ENCODE measurements at regions not wholly inside any gene's neighbourhood (a gene's known extent, or its start where the extent isn't known, plus 50 kb on each side); places are given as distances from the start of the nearest gene placed in this dataset.

DNA sequence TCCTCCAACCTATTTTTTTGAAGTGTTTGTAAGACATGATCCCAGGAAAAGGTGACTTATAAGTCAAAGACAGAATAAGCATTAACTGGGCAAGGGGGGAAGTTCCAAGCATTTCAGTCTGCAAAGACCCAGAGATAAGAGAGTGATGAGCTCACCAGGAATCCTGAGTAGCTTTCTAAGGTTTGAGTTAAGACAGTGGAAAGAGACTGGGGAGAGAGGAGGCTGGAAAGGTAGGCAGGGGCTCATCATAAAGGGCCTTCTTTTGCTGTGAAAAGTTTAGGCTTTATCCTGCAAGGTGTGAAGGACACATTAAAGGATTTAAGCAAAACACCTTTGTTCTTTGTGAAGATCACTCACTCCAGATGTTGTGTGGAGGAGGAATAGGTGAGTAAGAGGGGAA is 438.8 kb downstream of the CHL1 start:
- DNase-seq (ENCODE audit: low read depth, low spot score) (no peak), ATAC-seq (no peak)
- intact Hi-C loops (cut with micrococcal nuclease; ENCODE audit: unreplicated experiment) (no loop called here), in situ Hi-C loops (cut with HindIII; ENCODE audit: low pct_unique_long_range_greater_than_20kb, low sequenced_read_pairs) (no loop called here)
- Histone ChIP-seq H3K9me3 (ENCODE audit: control insufficient read depth, insufficient read depth, low read depth, low read length) (no peaks in the 10 kb centered on the region), H3K27ac (ENCODE audit: low read length) (no peak overlapping the region), H3K27me3 (ENCODE audit: control insufficient read depth, insufficient read depth, low read length) (no peaks in the 10 kb centered on the region), H3K4me1 (ENCODE audit: control insufficient read depth, insufficient read depth, low read length) (no peaks in the 10 kb centered on the region), H3K4me3 (ENCODE audit: low read depth in 2 of 2, low read length in 2 of 2) (no peak overlapping the region), H3K36me3 (ENCODE audit: control insufficient read depth, insufficient read depth, low read length) (no peaks in the 10 kb centered on the region)
- no TSS peak for BruUV-seq (replicated peaks)
- POLR2A ChIA-PET = no interaction called here
- TF ChIP-seq, protein P1, sequence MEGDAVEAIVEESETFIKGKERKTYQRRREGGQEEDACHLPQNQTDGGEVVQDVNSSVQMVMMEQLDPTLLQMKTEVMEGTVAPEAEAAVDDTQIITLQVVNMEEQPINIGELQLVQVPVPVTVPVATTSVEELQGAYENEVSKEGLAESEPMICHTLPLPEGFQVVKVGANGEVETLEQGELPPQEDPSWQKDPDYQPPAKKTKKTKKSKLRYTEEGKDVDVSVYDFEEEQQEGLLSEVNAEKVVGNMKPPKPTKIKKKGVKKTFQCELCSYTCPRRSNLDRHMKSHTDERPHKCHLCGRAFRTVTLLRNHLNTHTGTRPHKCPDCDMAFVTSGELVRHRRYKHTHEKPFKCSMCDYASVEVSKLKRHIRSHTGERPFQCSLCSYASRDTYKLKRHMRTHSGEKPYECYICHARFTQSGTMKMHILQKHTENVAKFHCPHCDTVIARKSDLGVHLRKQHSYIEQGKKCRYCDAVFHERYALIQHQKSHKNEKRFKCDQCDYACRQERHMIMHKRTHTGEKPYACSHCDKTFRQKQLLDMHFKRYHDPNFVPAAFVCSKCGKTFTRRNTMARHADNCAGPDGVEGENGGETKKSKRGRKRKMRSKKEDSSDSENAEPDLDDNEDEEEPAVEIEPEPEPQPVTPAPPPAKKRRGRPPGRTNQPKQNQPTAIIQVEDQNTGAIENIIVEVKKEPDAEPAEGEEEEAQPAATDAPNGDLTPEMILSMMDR (IDR thresholded peaks at IDR 0.05) = no peak
- TF ChIP-seq, protein P2, sequence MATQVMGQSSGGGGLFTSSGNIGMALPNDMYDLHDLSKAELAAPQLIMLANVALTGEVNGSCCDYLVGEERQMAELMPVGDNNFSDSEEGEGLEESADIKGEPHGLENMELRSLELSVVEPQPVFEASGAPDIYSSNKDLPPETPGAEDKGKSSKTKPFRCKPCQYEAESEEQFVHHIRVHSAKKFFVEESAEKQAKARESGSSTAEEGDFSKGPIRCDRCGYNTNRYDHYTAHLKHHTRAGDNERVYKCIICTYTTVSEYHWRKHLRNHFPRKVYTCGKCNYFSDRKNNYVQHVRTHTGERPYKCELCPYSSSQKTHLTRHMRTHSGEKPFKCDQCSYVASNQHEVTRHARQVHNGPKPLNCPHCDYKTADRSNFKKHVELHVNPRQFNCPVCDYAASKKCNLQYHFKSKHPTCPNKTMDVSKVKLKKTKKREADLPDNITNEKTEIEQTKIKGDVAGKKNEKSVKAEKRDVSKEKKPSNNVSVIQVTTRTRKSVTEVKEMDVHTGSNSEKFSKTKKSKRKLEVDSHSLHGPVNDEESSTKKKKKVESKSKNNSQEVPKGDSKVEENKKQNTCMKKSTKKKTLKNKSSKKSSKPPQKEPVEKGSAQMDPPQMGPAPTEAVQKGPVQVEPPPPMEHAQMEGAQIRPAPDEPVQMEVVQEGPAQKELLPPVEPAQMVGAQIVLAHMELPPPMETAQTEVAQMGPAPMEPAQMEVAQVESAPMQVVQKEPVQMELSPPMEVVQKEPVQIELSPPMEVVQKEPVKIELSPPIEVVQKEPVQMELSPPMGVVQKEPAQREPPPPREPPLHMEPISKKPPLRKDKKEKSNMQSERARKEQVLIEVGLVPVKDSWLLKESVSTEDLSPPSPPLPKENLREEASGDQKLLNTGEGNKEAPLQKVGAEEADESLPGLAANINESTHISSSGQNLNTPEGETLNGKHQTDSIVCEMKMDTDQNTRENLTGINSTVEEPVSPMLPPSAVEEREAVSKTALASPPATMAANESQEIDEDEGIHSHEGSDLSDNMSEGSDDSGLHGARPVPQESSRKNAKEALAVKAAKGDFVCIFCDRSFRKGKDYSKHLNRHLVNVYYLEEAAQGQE (IDR thresholded peaks at IDR 0.05; ENCODE audit: insufficient read depth in 1 of 2, low read depth in 2 of 2, low read length in 1 of 2) = no peak
- TF ChIP-seq SIN3A (IDR thresholded peaks at IDR 0.05; ENCODE audit: borderline replicate concordance, insufficient read depth, low read depth, low read length) = no peak
- no peak for TF ChIP-seq POLR2AphosphoS5 (IDR thresholded peaks at IDR 0.05; ENCODE audit: low read depth, low read length)
- TF ChIP-seq TCF7L2 (IDR thresholded peaks at IDR 0.05; ENCODE audit: low read depth, low read length) = no peak
- CTCF ChIA-PET = no interaction called here

DNA sequence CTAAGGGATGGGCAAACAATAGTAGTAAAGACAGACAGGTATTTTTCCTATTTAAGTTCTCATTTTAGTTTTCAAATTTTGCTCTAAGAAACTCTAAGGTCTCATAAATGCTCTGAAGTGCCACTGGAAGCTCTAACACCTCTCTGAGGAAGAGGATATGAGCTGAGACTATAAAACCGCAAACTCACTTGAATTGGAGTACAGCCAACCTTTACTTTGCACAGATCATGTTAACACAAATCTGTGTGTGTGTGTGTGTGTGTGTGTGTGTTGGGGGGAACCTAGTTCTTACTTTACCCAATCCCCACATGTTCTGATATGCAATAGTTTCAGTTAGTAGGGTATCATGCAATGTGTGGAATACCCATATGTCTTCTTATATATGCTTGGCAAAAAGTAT is 446.8 kb downstream of the CHL1 start:
- no peak for DNase-seq (ENCODE audit: low read depth, low spot score)
- TF ChIP-seq, protein P1 (IDR thresholded peaks at IDR 0.05) = no peak
- TF ChIP-seq POLR2AphosphoS5 (IDR thresholded peaks at IDR 0.05; ENCODE audit: low read depth, low read length) (no peak), TCF7L2 (IDR thresholded peaks at IDR 0.05; ENCODE audit: low read depth, low read length) (no peak)
- ChIA-PET CTCF (no interaction called here), POLR2A (no interaction called here)
- Histone ChIP-seq H3K27ac (ENCODE audit: low read length) (no peak overlapping the region), H3K4me1 (ENCODE audit: control insufficient read depth, insufficient read depth, low read length) (no peaks in the 10 kb centered on the region), H3K36me3 (ENCODE audit: control insufficient read depth, insufficient read depth, low read length) (no peaks in the 10 kb centered on the region), H3K27me3 (ENCODE audit: control insufficient read depth, insufficient read depth, low read length) (no peaks in the 10 kb centered on the region), H3K4me3 (ENCODE audit: low read depth in 2 of 2, low read length in 2 of 2) (no peak overlapping the region), H3K9me3 (ENCODE audit: control insufficient read depth, insufficient read depth, low read depth, low read length) (no peaks in the 10 kb centered on the region)
- no peak for ATAC-seq
- intact Hi-C loops (cut with micrococcal nuclease; ENCODE audit: unreplicated experiment) (no loop called here), in situ Hi-C loops (cut with HindIII; ENCODE audit: low pct_unique_long_range_greater_than_20kb, low sequenced_read_pairs) (no loop called here)
- BruUV-seq (replicated peaks) = no TSS peak

DNA sequence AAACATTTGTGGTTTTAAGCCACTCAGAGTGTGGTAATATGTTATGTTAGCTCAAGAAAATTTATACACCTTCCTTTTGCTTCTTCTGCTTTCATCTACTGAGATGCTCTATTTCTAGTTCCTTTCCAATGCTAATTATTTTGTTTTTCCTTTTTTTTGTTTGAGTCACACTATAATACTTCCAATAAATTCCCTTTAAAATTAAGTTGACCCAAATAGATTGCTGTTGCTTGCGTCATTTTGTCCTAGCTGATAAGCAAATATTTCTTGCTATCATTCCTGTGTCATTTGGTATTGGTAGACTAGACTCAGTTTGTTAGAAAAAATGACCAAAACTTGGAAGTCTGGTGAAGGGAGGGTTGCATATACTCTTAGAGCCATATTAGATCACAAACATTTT is 437.0 kb upstream of the CNTN6 start:
- Histone ChIP-seq H3K27me3 (ENCODE audit: control insufficient read depth, insufficient read depth, low read length) (no peaks in the 10 kb centered on the region), H3K4me3 (ENCODE audit: low read depth in 2 of 2, low read length in 2 of 2) (no peak overlapping the region), H3K4me1 (ENCODE audit: control insufficient read depth, insufficient read depth, low read length) (no peaks in the 10 kb centered on the region), H3K27ac (ENCODE audit: low read length) (no peak overlapping the region), H3K9me3 (ENCODE audit: control insufficient read depth, insufficient read depth, low read depth, low read length) (no peaks in the 10 kb centered on the region), H3K36me3 (ENCODE audit: control insufficient read depth, insufficient read depth, low read length) (no peaks in the 10 kb centered on the region)
- ChIA-PET CTCF (no interaction called here), POLR2A (no interaction called here)
- BruUV-seq (replicated peaks) = no TSS peak
- TF ChIP-seq, protein P2 (IDR thresholded peaks at IDR 0.05; ENCODE audit: insufficient read depth in 1 of 2, low read depth in 2 of 2, low read length in 1 of 2) = no peak
- TF ChIP-seq TCF7L2 (IDR thresholded peaks at IDR 0.05; ENCODE audit: low read depth, low read length) (no peak), POLR2AphosphoS5 (IDR thresholded peaks at IDR 0.05; ENCODE audit: low read depth, low read length) (no peak), SIN3A (IDR thresholded peaks at IDR 0.05; ENCODE audit: borderline replicate concordance, insufficient read depth, low read depth, low read length) (no peak)
- TF ChIP-seq, protein P1 (IDR thresholded peaks at IDR 0.05) = no peak
- ATAC-seq (no peak), DNase-seq (ENCODE audit: low read depth, low spot score) (no peak)
- intact Hi-C loops (cut with micrococcal nuclease; ENCODE audit: unreplicated experiment) = no loop called here
- in situ Hi-C loops (cut with HindIII; ENCODE audit: low pct_unique_long_range_greater_than_20kb, low sequenced_read_pairs) = no loop called here
